ENCODE measurements at regions not wholly inside any gene's neighbourhood (a gene's known extent, or its start where the extent isn't known, plus 50 kb on each side); places are given as distances from the start of the nearest gene placed in this dataset.

DNA sequence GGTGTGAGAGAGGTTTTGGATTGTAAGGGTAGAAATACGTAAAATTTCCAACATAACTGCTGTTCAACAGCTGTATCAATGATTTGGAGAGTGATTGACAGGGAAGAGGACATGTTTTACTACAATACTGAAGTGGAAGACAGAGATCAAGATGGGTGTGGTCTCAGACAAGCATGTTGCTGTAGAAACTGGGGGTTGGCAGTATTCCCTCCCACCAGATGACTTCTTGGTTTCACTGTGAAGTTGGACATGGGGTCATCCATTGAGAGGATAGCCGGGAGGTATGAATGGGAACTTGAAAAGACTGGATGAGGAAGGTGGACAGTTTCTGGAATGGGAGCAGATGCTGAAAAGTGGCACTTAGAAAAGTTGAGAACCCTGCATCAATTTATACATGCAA is 95.3 kb upstream of the HDAC9 start:
- H3K27me3 ChIP-seq (ENCODE audit: insufficient read depth in 3 of 3, low read length in 2 of 3) = no peaks in the 10 kb centered on the region
- no peak for TF ChIP-seq CTCF (IDR thresholded peaks at IDR 0.05)
- no peaks in the 10 kb centered on the region for H3K4me1 ChIP-seq
- 80 to 89% (median 83%) methylated on average over 2 of the region's 2 CpGs for WGBS, 3 donors
- ATAC-seq (no peak), DNase-seq (no peak)
- H3K4me3 ChIP-seq = no peak overlapping the region
- H3K27ac ChIP-seq = no peak overlapping the region
- no peaks in the 10 kb centered on the region for H3K9me3 ChIP-seq
- intact Hi-C loops (cut with DNase I) = no loop called here
- H3K36me3 ChIP-seq (ENCODE audit: insufficient read depth in 1 of 2, low read depth in 1 of 2) = no peaks in the 10 kb centered on the region

- Histone ChIP-seq H3K27ac (no peak overlapping the region), H3K9me3 (no peaks in the 10 kb centered on the region), H3K4me1 (no peaks in the 10 kb centered on the region), H3K36me3 (ENCODE audit: insufficient read depth in 1 of 2, low read depth in 1 of 2) (no peaks in the 10 kb centered on the region), H3K27me3 (ENCODE audit: insufficient read depth in 3 of 3, low read length in 2 of 3) (no peaks in the 10 kb centered on the region), H3K4me3 (no peak overlapping the region)
- no peak for TF ChIP-seq CTCF (IDR thresholded peaks at IDR 0.05)
- intact Hi-C loops (cut with DNase I) = no loop called here
- no peak for ATAC-seq
- no peak for DNase-seq
- 70 to 72% (median 70%) methylated on average over 3 of the region's 3 CpGs for WGBS, 3 donors
These were observed 94.8 kb upstream of the HDAC9 start for GRCh38 chr7:18400726-18401125.

DNA sequence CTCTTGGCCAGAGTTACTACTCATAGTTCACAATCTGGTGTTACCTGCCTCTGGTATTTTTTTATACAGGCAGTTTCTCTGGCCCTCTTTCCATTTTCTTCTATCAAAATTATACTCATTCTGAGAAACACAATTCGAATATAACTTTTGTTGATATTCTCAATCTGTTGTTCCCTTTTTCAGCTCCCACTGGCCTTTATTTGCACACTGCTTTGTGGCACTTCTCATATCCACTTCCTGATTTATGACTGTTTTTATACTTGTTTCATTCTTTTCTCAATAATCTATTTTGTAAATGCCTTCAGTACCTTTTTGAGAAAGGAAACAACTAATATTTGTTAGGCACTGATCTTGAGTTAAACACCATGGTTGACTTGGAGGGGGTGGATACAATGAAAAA is 93.8 kb upstream of the HDAC9 start:
- H3K27me3 ChIP-seq (ENCODE audit: insufficient read depth in 3 of 3, low read length in 2 of 3) = no peaks in the 10 kb centered on the region
- 73 to 83% (median 75%) methylated on average over 1 of the region's 1 CpG for WGBS, 3 donors
- H3K4me1 ChIP-seq = no peaks in the 10 kb centered on the region
- no peak for DNase-seq
- no peaks in the 10 kb centered on the region for H3K36me3 ChIP-seq (ENCODE audit: insufficient read depth in 1 of 2, low read depth in 1 of 2)
- no peak for TF ChIP-seq CTCF (IDR thresholded peaks at IDR 0.05)
- H3K27ac ChIP-seq = no peak overlapping the region
- no peak overlapping the region for H3K4me3 ChIP-seq
- no peak for ATAC-seq
- no peaks in the 10 kb centered on the region for H3K9me3 ChIP-seq
- intact Hi-C loops (cut with DNase I) = no loop called here

DNA sequence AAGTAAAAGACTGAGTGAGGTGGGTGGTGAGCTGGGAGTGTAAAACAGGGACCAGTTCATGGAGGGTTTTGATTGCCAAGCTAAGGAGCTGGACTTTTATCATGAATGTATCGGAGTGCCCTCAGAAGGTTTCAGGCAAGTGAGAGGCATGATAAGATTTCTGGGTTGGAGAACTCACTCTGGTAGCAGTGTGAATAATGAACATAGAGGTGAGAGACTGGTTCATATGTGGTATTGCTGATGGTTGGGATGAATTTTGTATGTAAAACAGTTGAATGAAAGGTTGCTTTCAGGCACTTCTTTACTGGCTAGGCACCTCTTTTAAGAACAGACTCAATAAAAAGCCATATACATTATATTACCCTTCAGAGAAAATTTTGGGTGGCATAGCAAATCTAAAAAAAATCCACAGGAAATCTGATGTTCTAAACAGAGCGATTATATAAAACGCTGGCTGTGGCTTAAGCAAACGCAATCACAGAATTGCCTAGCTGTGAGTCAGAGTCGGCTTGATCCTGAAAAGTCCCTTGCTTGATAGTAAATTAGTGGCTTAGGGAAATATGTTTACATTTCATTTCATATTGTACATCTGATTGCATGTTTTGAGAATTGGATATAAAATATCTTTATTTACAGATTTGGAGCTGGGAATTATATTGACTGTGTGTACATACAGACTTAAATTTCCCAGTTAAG is 92.9 kb upstream of the HDAC9 start:
- no peak overlapping the region for H3K4me3 ChIP-seq
- no peak overlapping the region for H3K27ac ChIP-seq
- no peak for ATAC-seq
- H3K27me3 ChIP-seq (ENCODE audit: insufficient read depth in 3 of 3, low read length in 2 of 3) = no peaks in the 10 kb centered on the region
- H3K36me3 ChIP-seq (ENCODE audit: insufficient read depth in 1 of 2, low read depth in 1 of 2) = no peaks in the 10 kb centered on the region
- intact Hi-C loops (cut with DNase I) = no loop called here
- DNase-seq = no peak
- H3K4me1 ChIP-seq = no peaks in the 10 kb centered on the region
- TF ChIP-seq CTCF (IDR thresholded peaks at IDR 0.05) = no peak
- no peaks in the 10 kb centered on the region for H3K9me3 ChIP-seq
- WGBS, 3 donors = 86 to 93% (median 89%) methylated on average over 5 of the region's 5 CpGs

DNA sequence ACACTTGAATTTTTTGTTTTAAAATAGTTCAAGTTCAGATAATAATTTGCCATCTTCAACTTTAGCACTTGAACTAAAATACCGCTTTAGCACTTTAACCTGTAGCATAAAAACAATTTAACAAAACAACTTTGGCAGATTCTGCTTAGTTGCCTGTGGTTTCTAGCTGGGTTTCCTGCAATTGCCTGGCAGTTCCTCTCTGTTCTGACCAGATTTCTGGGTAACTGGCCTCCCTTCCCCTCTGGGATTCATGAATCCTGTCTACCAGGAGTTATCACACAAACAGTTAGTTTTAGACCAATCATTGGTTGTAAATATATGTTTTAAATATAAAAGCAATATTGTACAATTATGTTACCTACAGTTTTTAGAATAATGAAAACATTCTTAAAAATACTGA is 89.8 kb upstream of the HDAC9 start:
- H3K27ac ChIP-seq = no peak overlapping the region
- H3K4me1 ChIP-seq = no peaks in the 10 kb centered on the region
- no peak for TF ChIP-seq CTCF (IDR thresholded peaks at IDR 0.05)
- ATAC-seq (no peak), DNase-seq (no peak)
- H3K36me3 ChIP-seq (ENCODE audit: insufficient read depth in 1 of 2, low read depth in 1 of 2) = no peaks in the 10 kb centered on the region
- no peak overlapping the region for H3K4me3 ChIP-seq
- peaks cover 0 to 2% (median 0%) of the 10 kb centered on the region in 3 donors for H3K27me3 ChIP-seq (ENCODE audit: insufficient read depth in 3 of 3, low read length in 2 of 3)
- no peaks in the 10 kb centered on the region for H3K9me3 ChIP-seq
- intact Hi-C loops (cut with DNase I) = no loop called here
- 83 to 91% (median 84%) methylated on average over 1 of the region's 1 CpG for WGBS, 3 donors

Data from psoas muscle (tissue), 7 donors.